Glomerular visceral epithelial cell (primary cell): ENCODE measurements at regions not wholly inside any gene's neighbourhood (a gene's known extent, or its start where the extent isn't known, plus 50 kb on each side); places are given as distances from the start of the nearest gene placed in this dataset.
A peak's percentile ranks its signal among the peaks of the same experiment; 100 is the strongest.

Experiments used
- DNase-seq: peaks from one replicate; pipeline ENCODE4 v3.0.0-alpha.2; 2016; ENCODE audit errors: extremely low spot score

DNA sequence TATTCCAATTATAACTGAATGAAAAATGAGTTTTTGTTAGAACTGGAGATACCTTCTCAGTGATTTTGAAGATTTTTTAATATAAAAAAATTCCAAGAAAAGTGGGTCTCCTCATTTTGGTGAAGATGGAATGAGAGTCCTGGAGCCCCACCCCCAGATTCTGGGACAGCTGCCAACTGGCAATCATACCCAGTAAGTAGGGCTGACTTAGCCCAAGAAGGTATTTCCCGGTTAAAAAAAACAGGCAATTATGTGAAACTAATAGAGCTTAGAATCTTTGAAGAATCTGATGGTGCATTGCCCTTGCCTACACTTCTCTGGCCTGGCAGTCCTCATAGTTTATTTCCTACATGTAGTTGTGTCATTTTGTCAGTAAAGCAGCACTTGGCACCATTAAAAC, 52.8 kb upstream of the VWDE start:
- DNase-seq: peak; percentile 18

- DNase-seq: peak; percentile 47
Observed at GRCh38 chr7:12458520-12459131, 55.0 kb upstream of the VWDE start.

- DNase-seq: no peak
Observed at GRCh38 chr7:12467837-12468236, 64.2 kb upstream of the VWDE start.

- DNase-seq: no peak
Observed at GRCh38 chr7:12469568-12469967, 65.9 kb upstream of the VWDE start.

- no peak for DNase-seq
Observed at GRCh38 chr7:12470930-12471329, 67.3 kb upstream of the VWDE start.

- DNase-seq: no peak
Observed at GRCh38 chr7:12474035-12474434, 70.4 kb upstream of the VWDE start.

DNA sequence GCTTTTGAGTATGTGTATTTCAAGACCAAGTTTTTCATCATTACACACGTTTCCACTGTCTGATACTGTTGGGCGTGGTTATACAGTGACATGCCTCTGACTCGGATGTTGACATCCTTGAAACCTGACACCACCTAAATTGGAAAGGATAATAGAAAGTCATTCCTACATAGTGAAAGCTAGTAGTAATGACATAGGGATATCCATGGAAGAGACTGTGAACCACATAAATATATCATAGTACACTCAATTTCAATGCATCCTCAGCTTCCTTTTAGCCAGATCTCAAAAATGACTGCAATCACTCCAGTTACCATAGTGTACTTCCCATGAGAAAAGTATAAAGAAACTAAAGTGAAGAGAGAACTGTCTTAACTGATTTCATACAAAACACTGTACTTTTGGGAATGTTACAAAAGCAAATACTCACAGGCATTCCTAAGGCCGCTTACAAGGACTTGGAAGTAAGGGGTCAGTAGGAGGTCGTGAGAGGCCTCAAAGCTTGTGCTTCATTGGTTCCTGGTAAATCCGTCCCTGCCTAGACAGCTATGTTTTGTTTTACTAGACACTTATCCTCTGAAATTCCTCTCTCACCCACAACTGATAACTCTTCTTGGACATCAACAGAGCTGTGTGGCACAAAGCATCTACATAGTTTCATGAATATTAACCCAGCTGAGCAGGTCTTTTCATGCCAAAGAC, 71.8 kb upstream of the VWDE start:
- DNase-seq: no peak

DNA sequence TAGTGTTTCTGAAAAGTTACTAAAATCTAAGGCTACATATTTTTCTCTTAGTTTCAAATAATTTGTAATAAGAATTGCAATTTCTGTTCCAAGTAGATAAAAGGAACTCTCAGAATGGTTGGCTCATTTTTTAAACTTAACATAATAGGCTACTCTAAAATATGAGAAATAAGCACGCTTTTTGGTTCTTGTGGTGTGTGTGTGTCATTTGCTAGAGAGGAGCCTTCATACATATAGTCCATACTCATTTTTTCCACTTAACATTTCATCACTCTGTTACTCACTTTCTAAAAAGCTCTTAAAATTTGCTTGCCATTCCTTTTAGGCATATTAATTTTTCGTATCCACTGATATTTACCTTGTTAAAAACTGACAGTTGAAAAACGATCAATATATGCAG, 74.0 kb upstream of the VWDE start:
- no peak for DNase-seq

DNA sequence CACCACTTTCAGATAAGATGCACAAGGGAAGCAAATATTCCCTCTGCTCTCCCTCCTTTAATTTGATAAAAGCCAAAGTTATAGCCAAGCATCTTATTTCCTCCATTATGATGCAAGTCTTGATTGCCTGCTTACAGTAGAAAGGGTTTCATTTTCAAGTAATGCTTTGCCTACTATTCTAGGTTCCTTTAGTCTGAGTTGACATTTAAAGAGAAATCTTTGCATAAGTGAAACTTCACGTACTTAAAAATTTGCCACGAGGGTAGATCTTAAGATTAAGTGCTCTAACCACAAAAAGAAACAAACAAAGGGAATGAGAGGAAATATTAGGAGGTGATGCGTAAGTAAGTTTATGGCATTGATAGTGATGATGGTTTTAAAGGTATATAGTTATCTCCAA, 78.1 kb upstream of the VWDE start:
- DNase-seq: no peak

DNA sequence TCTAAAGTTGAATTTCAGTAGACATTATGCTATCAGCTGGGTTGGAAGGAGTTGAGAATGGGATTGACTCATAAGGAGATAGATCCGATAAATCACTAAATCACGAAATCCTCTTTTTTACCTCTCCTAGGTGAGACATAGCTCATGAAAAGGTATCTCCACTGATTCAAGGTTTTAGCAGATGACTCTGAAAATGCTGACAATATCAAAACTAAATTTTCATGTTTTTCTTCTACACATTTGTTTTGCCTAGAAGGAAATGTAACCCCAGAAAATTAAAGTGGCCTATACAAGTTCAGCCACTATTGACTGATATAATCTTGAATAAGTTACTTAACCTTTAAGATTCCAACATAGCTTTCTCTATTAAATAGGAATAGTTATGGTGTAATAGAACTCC, 82.2 kb upstream of the VWDE start:
- no peak for DNase-seq

DNA sequence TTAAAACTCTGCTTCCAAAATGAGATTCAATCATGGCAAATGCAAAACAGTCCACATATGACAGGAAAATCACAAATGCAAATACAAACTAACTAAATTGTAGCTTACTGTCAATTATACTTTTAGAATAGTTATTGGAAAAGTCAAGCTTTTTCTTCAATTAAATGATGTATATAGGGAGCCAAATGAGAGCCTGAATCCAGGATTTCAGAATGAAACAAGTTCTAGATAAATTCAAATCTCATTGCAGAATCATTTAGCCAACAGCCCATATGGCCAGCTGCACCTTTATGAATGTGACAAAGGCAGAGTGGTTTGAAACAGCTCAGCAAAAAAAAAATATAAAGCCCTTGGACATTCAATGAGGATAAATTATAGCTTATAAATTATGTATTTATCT, 82.2 kb upstream of the SCIN start:
- DNase-seq: no peak

DNA sequence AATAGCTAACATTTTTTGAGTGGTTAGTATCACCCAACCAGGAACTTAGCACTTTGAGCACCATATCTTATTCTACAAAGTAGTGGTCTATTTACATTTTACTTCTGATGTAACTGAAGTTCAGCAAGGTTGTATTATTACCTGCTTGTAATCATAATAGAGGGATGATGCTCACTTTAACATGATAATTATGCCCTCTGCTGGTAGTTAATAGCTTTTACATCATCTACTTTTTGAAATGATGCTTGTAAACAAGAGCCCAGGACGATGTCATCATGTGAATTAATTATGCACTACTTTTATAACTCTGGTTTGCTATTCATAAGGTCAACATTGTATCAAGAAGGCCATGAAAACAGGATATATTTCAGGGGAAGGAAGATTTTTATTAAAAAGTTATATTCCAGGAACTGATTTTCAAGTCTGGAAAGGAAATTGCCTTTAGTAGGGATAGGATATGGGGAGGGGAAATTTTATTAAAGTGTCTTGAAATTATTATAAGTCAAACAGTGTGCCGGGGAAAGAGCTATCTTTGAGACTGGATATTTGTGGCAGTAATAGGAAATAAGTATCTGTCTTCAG, 80.3 kb upstream of the SCIN start:
- peak; percentile 18 for DNase-seq

- DNase-seq: no peak
Observed at GRCh38 chr7:12490940-12491339, 79.6 kb upstream of the SCIN start.

- DNase-seq: no peak
Observed at GRCh38 chr7:12491526-12491925, 79.0 kb upstream of the SCIN start.

- DNase-seq: no peak
Observed at GRCh38 chr7:12493407-12493806, 77.1 kb upstream of the SCIN start.

DNA sequence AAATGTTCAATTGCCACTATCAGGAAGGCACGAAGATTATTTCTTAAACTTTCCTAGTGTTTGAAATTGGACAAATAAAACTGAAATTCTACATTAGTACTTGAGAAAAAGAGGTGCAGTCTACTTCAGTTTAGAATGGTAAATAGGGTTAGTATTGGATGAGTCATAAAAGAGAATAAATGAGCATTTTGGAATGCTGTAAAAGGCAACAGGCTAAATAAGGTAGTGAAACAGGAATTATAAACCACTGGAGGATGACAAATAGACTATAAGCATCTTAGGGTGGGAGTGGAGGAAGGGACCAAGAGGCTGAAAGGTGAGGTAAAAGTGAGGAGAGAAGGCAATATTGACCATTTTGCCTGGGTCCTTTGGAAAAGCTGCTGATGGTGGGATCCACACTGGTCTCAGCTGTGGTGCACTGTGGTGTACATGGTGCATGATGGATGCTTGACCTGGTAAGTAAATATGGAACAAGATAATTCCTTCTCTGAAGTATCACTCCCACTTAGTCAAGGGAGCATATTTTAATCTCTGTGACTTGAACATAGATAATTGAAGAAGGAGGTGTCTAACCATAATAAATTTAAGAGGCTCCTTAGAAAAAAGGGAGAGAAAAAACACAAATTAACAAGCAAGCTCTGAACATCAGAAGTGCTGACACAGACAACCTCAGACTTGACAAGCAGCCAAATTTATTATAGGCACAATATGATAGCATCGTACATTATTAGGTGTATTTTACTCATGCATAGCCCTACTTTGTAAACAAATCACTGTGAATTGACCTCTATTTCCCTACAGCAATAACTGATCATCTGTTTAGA, 76.4 kb upstream of the SCIN start:
- no peak for DNase-seq

DNA sequence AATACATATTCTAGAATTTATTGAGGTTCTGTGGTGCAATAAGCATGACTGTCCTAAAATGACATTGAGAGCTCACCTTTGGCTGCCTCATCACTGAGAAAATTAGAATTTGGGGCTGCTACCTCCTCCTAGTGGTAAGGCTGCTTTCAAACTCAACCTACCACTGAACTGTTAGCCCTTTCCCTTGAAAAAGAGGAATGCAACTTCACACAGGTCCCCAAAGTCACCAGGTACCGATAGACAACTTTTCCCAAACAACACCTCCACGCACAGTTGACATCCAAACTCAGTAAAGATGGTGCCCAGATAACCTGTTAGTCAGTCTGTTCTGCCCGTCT, 75.9 kb upstream of the SCIN start:
- no peak for DNase-seq

DNA sequence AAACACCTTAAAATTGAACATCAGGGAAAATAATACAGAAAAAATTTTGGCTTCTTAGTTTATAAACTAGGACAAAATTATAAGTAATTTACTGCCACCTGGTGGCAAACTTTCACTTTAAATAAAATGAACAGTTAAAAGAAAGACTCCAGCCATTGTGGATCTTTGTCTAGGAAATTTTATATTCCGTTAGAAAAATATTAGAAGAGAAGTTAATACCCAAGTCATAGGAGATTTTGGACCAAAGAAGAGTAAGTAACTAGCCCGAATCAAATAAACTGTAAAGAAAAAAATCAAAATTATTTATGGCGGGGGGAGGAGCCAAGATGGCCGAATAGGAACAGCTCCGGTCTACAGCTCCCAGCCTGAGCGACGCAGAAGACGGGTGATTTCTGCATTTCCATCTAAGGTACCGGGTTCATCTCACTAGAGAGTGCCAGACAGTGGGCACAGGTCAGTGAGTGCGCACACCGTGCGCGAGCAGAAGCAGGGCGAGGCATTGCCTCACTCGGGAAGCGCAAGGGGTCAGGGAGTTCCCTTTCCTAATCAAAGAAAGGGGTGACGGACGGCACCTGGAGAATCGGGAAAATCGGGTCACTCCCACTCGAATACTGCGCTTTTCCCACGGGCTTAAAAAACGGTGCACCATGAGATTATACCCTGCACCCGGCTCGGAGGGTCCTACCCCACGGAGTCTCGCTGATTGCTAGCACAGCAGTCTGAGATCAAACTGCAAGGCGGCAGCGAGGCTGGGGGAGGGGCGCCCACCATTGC, 73.4 kb upstream of the SCIN start:
- DNase-seq: peak; percentile 41

DNA sequence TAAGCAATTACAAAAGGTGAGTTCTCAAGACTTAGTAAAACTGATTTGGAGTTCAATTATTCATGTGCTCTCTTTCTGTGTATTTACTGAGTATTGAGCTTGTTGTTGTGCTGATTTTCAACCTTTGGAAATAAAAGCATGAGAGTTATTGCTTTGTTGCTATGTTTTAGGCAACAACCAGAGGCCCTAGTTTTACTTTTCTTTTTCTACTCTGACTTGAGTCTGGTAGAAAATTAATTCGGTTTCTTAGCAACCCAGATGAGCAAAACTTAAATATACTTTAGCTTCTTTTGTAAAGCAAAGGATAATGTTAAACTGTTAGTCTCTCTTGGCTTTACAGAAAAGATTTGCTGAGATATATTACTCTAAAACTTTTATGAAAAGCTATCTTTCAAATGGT, 66.4 kb upstream of the SCIN start:
- no peak for DNase-seq

DNA sequence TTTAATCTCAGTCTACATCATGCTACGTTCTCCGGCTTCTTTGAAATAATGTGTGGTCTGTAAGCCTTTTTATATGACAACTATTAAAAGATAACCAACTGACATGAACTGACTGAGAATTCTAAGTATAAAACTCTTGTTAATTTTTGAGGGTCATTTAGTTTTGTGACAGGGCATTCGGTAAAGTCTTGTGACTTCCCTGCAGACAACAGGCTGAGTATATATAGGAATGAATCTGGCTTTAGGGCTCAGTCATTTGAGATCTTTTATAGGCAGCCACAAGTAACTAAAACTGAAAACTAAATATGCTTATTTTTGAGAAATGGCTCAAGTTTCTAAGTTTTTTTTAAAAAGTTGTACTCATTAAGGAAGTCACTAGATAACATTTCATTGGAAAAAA, 62.5 kb upstream of the SCIN start:
- DNase-seq: no peak

GRCh38 chr7:12508554-12508953, 62.0 kb upstream of the SCIN start:
- no peak for DNase-seq

- no peak for DNase-seq
Observed at GRCh38 chr7:12517451-12517850, 53.1 kb upstream of the SCIN start.
